HL-60 (cell line): ENCODE measurements at regions not wholly inside any gene's neighbourhood (a gene's known extent, or its start where the extent isn't known, plus 50 kb on each side); places are given as distances from the start of the nearest gene placed in this dataset.
A peak's percentile ranks its signal among the peaks of the same experiment; 100 is the strongest.

ENCODE experiments used
- CTCF ChIP-seq: IDR thresholded peaks from one replicate; pipeline ENCODE4 v1.5.1; 2011; ENCODE audit warnings: low read length, control low read depth, inconsistent platforms; ENCODE audit not compliant: insufficient read depth
- GABPA ChIP-seq: IDR thresholded peaks from 2 replicates; pipeline ENCODE4 v1.6.1; 2012; ENCODE audit warnings: low read depth
- POLR2AphosphoS5 ChIP-seq: IDR thresholded peaks from 2 replicates; pipeline ENCODE4 v1.6.1; 2012; ENCODE audit warnings: low read depth
- SPI1 ChIP-seq: IDR thresholded peaks from 2 replicates; pipeline ENCODE4 v1.6.1; 2012; ENCODE audit warnings: low read depth, mild to moderate bottlenecking, borderline replicate concordance

- TF ChIP-seq CTCF (no peak), GABPA (no peak), POLR2AphosphoS5 (no peak), SPI1 (peak; percentile 19; the same call in 1 of the 2 replicates)
These were observed 345.1 kb downstream of the MFSD1 start for GRCh38 chr3:159146856-159147435.
